ENCODE measurements at regions not wholly inside any gene's neighbourhood (a gene's known extent, or its start where the extent isn't known, plus 50 kb on each side); places are given as distances from the start of the nearest gene placed in this dataset.

DNA sequence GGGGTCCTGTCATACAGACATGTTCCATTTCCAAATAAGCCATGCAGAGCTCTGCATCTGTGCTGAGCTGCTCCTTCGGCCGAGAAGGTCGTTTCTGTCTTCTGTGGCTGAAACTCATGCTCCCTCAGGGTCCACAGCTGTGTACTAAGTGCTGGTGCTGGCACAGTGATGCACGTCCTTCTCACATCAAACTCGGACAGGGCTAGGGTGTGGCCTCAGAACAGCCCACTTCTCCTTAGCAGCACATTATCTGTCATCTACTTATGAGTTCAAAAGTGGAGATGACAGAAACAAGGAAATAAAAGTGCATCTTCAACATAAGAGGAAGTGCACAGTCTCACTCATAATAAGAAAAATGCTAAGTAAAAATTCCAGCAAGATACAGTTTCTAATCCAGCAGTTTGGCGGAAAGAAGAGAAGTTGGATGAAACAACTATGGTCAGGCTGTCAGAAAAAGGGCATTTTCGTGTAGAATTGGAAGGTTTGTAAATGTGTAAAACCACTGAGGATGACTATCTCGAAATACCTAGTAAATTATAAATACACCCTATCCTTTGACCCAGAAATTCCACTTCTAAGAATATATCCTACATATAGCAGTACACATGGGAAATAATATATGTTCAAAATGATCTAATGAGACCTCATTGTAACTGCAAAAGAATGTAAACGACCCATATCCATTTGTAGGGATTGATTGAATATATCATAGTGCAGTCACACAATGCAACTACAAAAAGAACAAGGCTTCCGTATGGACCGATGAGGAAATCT lies 53.7 kb upstream of the APCDD1 start:
- TF ChIP-seq SUZ12 (IDR thresholded peaks at IDR 0.05; ENCODE audit: extremely low read depth, insufficient read depth, insufficient read length) (no peak), ZNF274 (IDR thresholded peaks at IDR 0.05; ENCODE audit: low read depth, low read length) (no peak)
